Endothelial cell of umbilical vein (primary cell): ENCODE measurements at regions not wholly inside any gene's neighbourhood (a gene's known extent, or its start where the extent isn't known, plus 50 kb on each side); places are given as distances from the start of the nearest gene placed in this dataset.

Experiments
- BruUV-seq: library from RNA; stranded (reverse); fragments of 400-500 nt; replicated peaks from 2 replicates; lab custom pipeline; 2021; lab: Mats Ljungman, UMichigan
- CTCF ChIA-PET: fragments of 300-600, 350-600 bp; sonication (Branson Sonifier 250); formaldehyde crosslinking; loops from one replicate; lab custom pipeline; 2021; ENCODE audit warnings: antibody characterized with exemption, inconsistent platforms; lab: Charles Lee
- POLR2A ChIA-PET: fragments of 300-600, 350-600 bp; sonication (Branson Sonifier 250); formaldehyde crosslinking; loops from one replicate; lab custom pipeline; 2021; ENCODE audit warnings: antibody characterized with exemption, inconsistent platforms; lab: Charles Lee
- DNase-seq: peaks from one replicate; pipeline ENCODE4 v3.0.0-alpha.2; 2011; ENCODE audit warnings: low read depth, low spot score
- FAIRE-seq: peaks from 2 replicates; lab custom pipeline; 2011; peaks lifted over from hg19 to GRCh38; lab: Jason Lieb, UNC
- H2AFZ ChIP-seq: 2 replicates; pipeline ENCODE4 v1.6.0; 2012; ENCODE audit warnings: low read depth, low read length, control low read depth, inconsistent platforms
- H3K27ac ChIP-seq: 2 replicates; pipeline ENCODE4 v1.5.1; 2011; ENCODE audit warnings: low read depth, mild to moderate bottlenecking, control low read depth, low read length, moderate library complexity; ENCODE audit not compliant: insufficient read depth
- H3K27me3 ChIP-seq, 2 experiments: 2 replicates each; pipeline versions ENCODE4 v1.6.0 to v1.6.1; 2011; ENCODE audit warnings: low read length in 2 of 2, mixed read lengths in 1 of 2; ENCODE audit not compliant: control insufficient read depth in 2 of 2, insufficient read depth in 2 of 2
- H3K36me3 ChIP-seq, 2 experiments: 2 replicates in 1 of 2; 3 replicates in 1 of 2; pipeline ENCODE4 v1.5.1; 2011; ENCODE audit warnings: low read length in 2 of 2, mild to moderate bottlenecking in 1 of 2, moderate library complexity in 1 of 2; ENCODE audit not compliant: control insufficient read depth in 2 of 2, insufficient read depth in 2 of 2; ENCODE audit errors: extremely low read depth in 1 of 2
- H3K4me1 ChIP-seq: 3 replicates; pipeline ENCODE4 v1.5.1; 2011; ENCODE audit warnings: mild to moderate bottlenecking, low read length; ENCODE audit not compliant: control insufficient read depth, insufficient read depth; ENCODE audit errors: extremely low read depth
- H3K4me2 ChIP-seq: 2 replicates; pipeline ENCODE4 v1.6.1; 2011; ENCODE audit warnings: low read length, control low read depth, mixed read lengths; ENCODE audit not compliant: insufficient read depth
- H3K4me3 ChIP-seq, 3 experiments: fragments of 200-600 bp in 1 of 3; sonication (generic), shearing (Covaris generic) in 1 of 3; replicated peaks in 1 of 3; 2 replicates each; pipeline ENCODE4 v1.5.1; 2011 to 2016; ENCODE audit warnings: control low read depth in 3 of 3, low read length in 3 of 3, mild to moderate bottlenecking in 2 of 3, inconsistent platforms in 1 of 3, low read depth in 1 of 3, moderate library complexity in 1 of 3; ENCODE audit not compliant: insufficient read depth in 1 of 3
- H3K79me2 ChIP-seq: 2 replicates; pipeline ENCODE4 v1.6.0; 2012; ENCODE audit warnings: low read length, inconsistent platforms; ENCODE audit not compliant: control insufficient read depth, insufficient read depth
- H3K9ac ChIP-seq: replicated peaks from 2 replicates; pipeline ENCODE3; 2011; ENCODE audit warnings: low read length, control low read depth; ENCODE audit not compliant: insufficient read depth; ENCODE audit errors: extremely low read depth
- H3K9me1 ChIP-seq: replicated peaks from 3 replicates; pipeline ENCODE4 v1.6.0; 2011; ENCODE audit warnings: mild to moderate bottlenecking, low read length; ENCODE audit not compliant: control insufficient read depth, insufficient read depth; ENCODE audit errors: extremely low read depth
- H3K9me3 ChIP-seq: replicated peaks from 2 replicates; pipeline ENCODE4 v1.5.1; 2012; ENCODE audit warnings: low read length, inconsistent platforms; ENCODE audit not compliant: control insufficient read depth, insufficient read depth
- H4K20me1 ChIP-seq: replicated peaks from 2 replicates; pipeline ENCODE3; 2011; ENCODE audit warnings: mild to moderate bottlenecking, low read length; ENCODE audit not compliant: control insufficient read depth, insufficient read depth; ENCODE audit errors: extremely low read depth
- EZH2 ChIP-seq: IDR thresholded peaks from 2 replicates; pipeline ENCODE4 v1.6.1; 2012; ENCODE audit warnings: borderline replicate concordance, low read depth, mild to moderate bottlenecking, moderate library complexity, low read length, inconsistent platforms; ENCODE audit not compliant: severe bottlenecking
- FOS ChIP-seq: IDR thresholded peaks from 2 replicates; pipeline ENCODE4 v1.6.1; 2011; ENCODE audit warnings: mild to moderate bottlenecking, low read length, moderate library complexity, borderline replicate concordance; ENCODE audit not compliant: insufficient read depth
- GATA2 ChIP-seq: IDR thresholded peaks from 2 replicates; pipeline ENCODE4 v1.7.0; 2011; ENCODE audit warnings: low read depth, mild to moderate bottlenecking, moderate library complexity, mixed read lengths, low read length; ENCODE audit not compliant: insufficient read length, insufficient read depth
- JUN ChIP-seq: IDR thresholded peaks from 2 replicates; pipeline ENCODE4 v1.6.1; 2011; ENCODE audit warnings: borderline replicate concordance, low read depth; ENCODE audit not compliant: insufficient read length, insufficient read depth
- MYC ChIP-seq: IDR thresholded peaks from one replicate; pipeline ENCODE4 v1.6.1; 2011; ENCODE audit warnings: mild to moderate bottlenecking, low read depth, low read length
- POLR2A ChIP-seq: IDR thresholded peaks from 2 replicates; pipeline ENCODE4 v1.6.1; 2012; ENCODE audit warnings: low read depth, mild to moderate bottlenecking, control low read depth, low read length
- POLR2AphosphoS5 ChIP-seq: IDR thresholded peaks from 2 replicates; pipeline ENCODE4 v1.6.1; 2012; ENCODE audit warnings: low read depth, mild to moderate bottlenecking, control low read depth, low read length, moderate library complexity; ENCODE audit not compliant: insufficient read depth
- dilution Hi-C: fragments of 300-500 bp; cut with MboI; formaldehyde crosslinking; loops from one replicate; pipeline ENCODE4 v1.15.0; 2019; ENCODE audit warnings: low sequenced_read_pairs; ENCODE audit not compliant: extremely low pct_ligation_motif_present
- intact Hi-C: fragments of 100-400 bp; cut with micrococcal nuclease; formaldehyde crosslinking; loops from one replicate; pipeline ENCODE4 v1.10.0; 2022
- TF ChIP-seq, protein P1 (sequence below), 2 donors: IDR thresholded peaks; 1 replicate in 1 of 2; 2 replicates in 1 of 2; pipeline ENCODE4 v1.5.1; 2011; ENCODE audit warnings: low read length in 2 of 2, mild to moderate bottlenecking in 2 of 2, moderate library complexity in 2 of 2, control low read depth in 1 of 2, inconsistent platforms in 1 of 2, low read depth in 1 of 2; ENCODE audit not compliant: insufficient read depth in 1 of 2; ENCODE audit errors: extremely low read depth in 1 of 2
- TF ChIP-seq, protein P2 (sequence below): IDR thresholded peaks from 2 replicates; pipeline ENCODE4 v1.6.1; 2011; ENCODE audit not compliant: insufficient read depth, insufficient read length

DNA sequence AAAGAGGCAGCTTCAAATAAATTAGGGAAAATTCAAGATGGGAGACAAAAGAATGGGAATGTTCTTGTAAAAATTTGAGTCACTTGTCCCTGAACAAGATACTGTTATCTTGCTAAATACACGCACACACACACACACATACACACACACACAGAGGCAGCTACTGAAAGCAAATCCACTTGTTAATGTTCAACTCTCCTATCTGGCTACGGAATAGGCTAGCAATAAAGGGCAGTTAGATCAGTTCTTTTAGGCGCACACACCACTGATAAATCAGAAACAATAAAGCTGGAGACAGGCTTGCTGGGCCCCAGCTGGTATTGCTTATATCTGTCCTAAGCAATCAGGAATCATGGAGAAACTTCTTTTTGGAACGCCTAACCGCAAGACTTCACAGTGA, 461.6 kb downstream of the BCL11A start:
- Histone ChIP-seq H3K4me2 (no peak overlapping the region), H3K9me1 (no peaks in the 10 kb centered on the region), H3K27ac (no peak overlapping the region), H3K9ac (no peak overlapping the region), H2AFZ (no peak overlapping the region), H3K9me3 (peaks cover 2% of the 10 kb centered on the region), H4K20me1 (no peaks in the 10 kb centered on the region), H3K36me3 (no peaks in the 10 kb centered on the region), H3K4me3 (no peak overlapping the region), H3K4me1 (no peaks in the 10 kb centered on the region), H3K27me3 (no peaks in the 10 kb centered on the region), H3K79me2 (no peaks in the 10 kb centered on the region)
- ChIA-PET POLR2A (no interaction called here), CTCF (no interaction called here)
- intact Hi-C loops: no loop called here
- dilution Hi-C loops: no loop called here
- FAIRE-seq: no peak
- no peak for DNase-seq
- TF ChIP-seq POLR2A (no peak), GATA2 (no peak), POLR2AphosphoS5 (no peak), FOS (no peak), JUN (no peak)
- TF ChIP-seq, protein P1, sequence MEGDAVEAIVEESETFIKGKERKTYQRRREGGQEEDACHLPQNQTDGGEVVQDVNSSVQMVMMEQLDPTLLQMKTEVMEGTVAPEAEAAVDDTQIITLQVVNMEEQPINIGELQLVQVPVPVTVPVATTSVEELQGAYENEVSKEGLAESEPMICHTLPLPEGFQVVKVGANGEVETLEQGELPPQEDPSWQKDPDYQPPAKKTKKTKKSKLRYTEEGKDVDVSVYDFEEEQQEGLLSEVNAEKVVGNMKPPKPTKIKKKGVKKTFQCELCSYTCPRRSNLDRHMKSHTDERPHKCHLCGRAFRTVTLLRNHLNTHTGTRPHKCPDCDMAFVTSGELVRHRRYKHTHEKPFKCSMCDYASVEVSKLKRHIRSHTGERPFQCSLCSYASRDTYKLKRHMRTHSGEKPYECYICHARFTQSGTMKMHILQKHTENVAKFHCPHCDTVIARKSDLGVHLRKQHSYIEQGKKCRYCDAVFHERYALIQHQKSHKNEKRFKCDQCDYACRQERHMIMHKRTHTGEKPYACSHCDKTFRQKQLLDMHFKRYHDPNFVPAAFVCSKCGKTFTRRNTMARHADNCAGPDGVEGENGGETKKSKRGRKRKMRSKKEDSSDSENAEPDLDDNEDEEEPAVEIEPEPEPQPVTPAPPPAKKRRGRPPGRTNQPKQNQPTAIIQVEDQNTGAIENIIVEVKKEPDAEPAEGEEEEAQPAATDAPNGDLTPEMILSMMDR (IDR thresholded peaks at IDR 0.05; ENCODE audit: extremely low read depth in 1 of 2, insufficient read depth in 1 of 2, low read depth in 1 of 2, low read length in 2 of 2): no peak
- TF ChIP-seq, protein P2, sequence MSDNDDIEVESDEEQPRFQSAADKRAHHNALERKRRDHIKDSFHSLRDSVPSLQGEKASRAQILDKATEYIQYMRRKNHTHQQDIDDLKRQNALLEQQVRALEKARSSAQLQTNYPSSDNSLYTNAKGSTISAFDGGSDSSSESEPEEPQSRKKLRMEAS: no peak
- no TSS peak for BruUV-seq

DNA sequence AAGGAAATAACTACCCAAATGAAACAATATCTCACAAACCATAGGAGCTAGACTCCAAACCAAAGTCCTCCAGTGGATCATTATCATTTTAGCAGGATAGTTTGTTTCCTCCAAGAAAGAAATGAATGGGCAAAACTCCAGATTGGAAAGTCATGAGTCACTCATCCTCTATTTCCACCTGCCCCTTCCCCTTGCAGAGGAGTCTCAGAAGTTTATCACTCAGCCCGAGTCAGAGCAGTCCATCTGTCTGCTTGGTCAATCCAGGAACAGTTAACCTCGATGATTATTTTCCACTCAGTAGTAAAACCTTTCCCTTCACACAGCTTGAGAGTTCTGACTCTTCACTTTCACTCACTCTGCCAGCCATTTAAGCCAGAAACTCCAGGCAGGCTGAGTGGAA, 462.2 kb downstream of the BCL11A start:
- Histone ChIP-seq H3K9ac (no peak overlapping the region), H3K36me3 (no peaks in the 10 kb centered on the region), H3K4me3 (no peak overlapping the region), H2AFZ (no peak overlapping the region), H3K4me2 (no peak overlapping the region), H3K9me3 (peaks cover 2% of the 10 kb centered on the region), H3K27ac (no peak overlapping the region), H3K9me1 (no peaks in the 10 kb centered on the region), H3K4me1 (no peaks in the 10 kb centered on the region), H3K27me3 (no peaks in the 10 kb centered on the region), H4K20me1 (no peaks in the 10 kb centered on the region), H3K79me2 (no peaks in the 10 kb centered on the region)
- TF ChIP-seq, protein P1 (IDR thresholded peaks at IDR 0.05; ENCODE audit: extremely low read depth in 1 of 2, insufficient read depth in 1 of 2, low read depth in 1 of 2, low read length in 2 of 2): no peak
- no peak for TF ChIP-seq EZH2
- TF ChIP-seq POLR2A: no peak
- no peak for TF ChIP-seq GATA2
- no peak for TF ChIP-seq MYC
- TF ChIP-seq, protein P2: no peak
- no peak for TF ChIP-seq POLR2AphosphoS5
- no peak for TF ChIP-seq JUN
- no peak for TF ChIP-seq FOS
- ChIA-PET POLR2A (no interaction called here), CTCF (no interaction called here)
- DNase-seq (no peak), FAIRE-seq (no peak)
- intact Hi-C loops: no loop called here
- BruUV-seq: no TSS peak
- dilution Hi-C loops: no loop called here
